RWPE1 (cell line): ENCODE measurements at regions not wholly inside any gene's neighbourhood (a gene's known extent, or its start where the extent isn't known, plus 50 kb on each side); places are given as distances from the start of the nearest gene placed in this dataset.

ENCODE experiments used
- CTCF ChIA-PET: fragments of 350-600 bp; sonication (Branson Sonifier 250); formaldehyde crosslinking; extraction: SDS; loops from one replicate; lab custom pipeline; 2021; lab: Yijun Ruan, JAX
- POLR2A ChIA-PET: fragments of 400-600 bp; formaldehyde crosslinking; extraction: SDS; loops from one replicate; lab custom pipeline; 2020; ENCODE audit warnings: antibody characterized with exemption; ENCODE audit not compliant: low non-redundant PET; lab: Yijun Ruan, JAX
- DNase-seq: peaks from one replicate; pipeline ENCODE4 v3.0.0; 2012; ENCODE audit warnings: low spot score
- H3K27ac ChIP-seq: fragments of 450-650 bp; 2 replicates; pipeline ENCODE4 v1.5.1; 2017
- TF ChIP-seq, protein P1 (sequence below): fragments of 450-650 bp; conservative IDR thresholded peaks from 2 replicates; pipeline ENCODE4 v1.5.1; 2017; ENCODE audit warnings: low read depth, mild to moderate bottlenecking

DNA sequence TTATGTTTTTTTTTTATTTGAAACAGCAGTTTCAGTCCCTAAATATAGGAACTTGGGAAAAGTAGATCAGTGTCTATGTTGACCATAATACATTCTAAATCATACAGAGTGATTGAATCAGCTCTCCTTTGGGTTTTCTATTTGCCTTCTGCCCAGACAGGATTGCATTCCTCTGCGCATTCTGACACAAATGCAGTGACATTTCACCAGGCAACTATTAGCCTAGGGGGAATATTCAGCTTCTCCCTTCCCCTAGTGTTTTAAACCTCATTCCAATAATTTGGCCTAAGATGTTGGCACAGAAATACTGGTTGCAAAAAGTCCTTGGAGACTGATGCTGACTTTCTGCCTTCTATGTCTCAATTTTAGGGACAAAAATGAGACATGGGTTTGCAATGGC, 172.8 kb downstream of the PTGER3 start:
- no peak for DNase-seq
- H3K27ac ChIP-seq, result no peak overlapping the region
- ChIA-PET POLR2A (no interaction called here), CTCF (no interaction called here)
- TF ChIP-seq, protein P1, sequence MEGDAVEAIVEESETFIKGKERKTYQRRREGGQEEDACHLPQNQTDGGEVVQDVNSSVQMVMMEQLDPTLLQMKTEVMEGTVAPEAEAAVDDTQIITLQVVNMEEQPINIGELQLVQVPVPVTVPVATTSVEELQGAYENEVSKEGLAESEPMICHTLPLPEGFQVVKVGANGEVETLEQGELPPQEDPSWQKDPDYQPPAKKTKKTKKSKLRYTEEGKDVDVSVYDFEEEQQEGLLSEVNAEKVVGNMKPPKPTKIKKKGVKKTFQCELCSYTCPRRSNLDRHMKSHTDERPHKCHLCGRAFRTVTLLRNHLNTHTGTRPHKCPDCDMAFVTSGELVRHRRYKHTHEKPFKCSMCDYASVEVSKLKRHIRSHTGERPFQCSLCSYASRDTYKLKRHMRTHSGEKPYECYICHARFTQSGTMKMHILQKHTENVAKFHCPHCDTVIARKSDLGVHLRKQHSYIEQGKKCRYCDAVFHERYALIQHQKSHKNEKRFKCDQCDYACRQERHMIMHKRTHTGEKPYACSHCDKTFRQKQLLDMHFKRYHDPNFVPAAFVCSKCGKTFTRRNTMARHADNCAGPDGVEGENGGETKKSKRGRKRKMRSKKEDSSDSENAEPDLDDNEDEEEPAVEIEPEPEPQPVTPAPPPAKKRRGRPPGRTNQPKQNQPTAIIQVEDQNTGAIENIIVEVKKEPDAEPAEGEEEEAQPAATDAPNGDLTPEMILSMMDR, result no peak

DNA sequence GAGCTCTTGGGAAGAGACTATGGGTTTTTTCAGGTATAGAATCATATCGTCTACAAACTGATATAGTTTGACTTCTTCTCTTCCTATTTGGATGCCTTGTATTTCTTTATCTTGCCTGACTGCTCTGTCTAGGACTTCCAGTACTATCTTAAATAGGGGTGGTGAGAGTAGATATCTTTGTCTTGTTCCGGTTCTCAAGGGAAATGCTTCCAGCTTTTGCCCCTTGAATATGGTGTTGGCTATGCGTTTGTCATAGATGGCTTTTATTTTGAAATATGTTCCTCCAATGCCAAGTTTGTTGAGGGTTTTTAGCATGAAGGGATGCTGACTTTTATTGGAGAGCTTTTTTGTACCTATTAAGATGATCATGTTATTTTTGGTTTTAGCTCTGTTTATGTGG, 170.3 kb downstream of the PTGER3 start:
- TF ChIP-seq, protein P1, result no peak
- ChIA-PET CTCF (no interaction called here), POLR2A (no interaction called here)
- H3K27ac ChIP-seq, result no peak overlapping the region
- DNase-seq, result no peak

DNA sequence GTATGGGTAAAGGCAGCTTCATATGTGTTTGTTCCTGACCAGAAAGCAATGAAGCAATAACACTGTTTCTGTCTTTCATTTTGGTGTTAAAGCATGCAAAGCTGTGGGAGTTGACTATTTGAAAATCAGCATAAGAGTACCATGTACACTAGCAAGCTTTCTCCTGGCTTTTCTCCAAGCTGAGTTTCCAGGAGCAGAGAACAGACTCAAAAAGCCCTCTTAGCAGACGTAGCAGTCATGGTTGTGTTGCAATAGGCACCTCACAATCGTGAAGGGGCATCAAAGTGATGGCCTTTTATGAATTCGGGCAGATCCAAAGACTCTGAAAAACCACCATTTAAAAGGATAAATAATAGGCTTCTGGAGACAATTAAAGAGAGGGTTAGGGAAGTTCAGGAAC, 159.7 kb downstream of the PTGER3 start:
- H3K27ac ChIP-seq, result no peak overlapping the region
- TF ChIP-seq, protein P1, result no peak
- ChIA-PET CTCF (no interaction called here), POLR2A (no interaction called here)
- DNase-seq, result no peak

DNA sequence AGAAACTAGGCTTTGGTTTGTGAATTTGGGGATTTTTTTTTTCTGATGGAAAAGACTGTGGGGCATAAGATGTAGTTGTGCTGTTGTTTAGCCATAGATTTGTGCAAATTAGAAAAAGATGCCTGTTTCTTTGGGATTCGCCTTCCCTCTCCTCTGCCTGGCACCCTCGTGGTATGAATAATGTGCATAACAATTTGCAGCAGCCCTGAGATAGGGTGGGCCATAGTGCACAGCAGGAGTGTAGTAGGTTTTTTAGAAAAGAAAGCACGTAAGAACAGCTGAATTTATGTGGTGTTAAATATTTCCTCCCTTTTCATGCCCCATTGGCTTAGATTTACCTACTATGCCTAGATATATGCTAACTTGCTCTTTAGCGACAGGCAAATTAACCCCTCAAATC, 158.9 kb downstream of the PTGER3 start:
- TF ChIP-seq, protein P1, result no peak
- DNase-seq, result no peak
- H3K27ac ChIP-seq, result no peak overlapping the region
- POLR2A ChIA-PET, result no interaction called here
- CTCF ChIA-PET, result interaction anchor here (0.7 kb wide), 1 partner anchor 103 kb away, joined by 3 read pairs; no protein-coding TSS in a partner anchor

DNA sequence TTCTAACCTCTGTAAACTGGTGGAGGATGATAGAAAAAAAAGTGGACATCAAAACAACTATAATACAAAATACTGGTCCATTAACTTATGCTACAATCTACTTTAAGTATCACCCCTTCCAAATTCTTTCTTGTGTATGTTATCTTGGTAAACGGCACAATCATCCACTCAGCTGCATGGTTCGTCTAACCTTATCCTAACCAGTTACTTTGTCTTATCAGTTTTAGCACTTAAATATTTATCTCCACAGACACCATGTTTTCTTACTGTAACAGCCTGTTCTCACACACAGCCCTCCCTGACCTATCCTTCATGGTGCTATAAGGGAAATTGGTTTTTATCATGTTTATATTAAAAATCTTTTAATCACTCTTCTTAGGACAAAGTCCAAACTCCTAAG, 157.2 kb downstream of the PTGER3 start:
- no peak overlapping the region for H3K27ac ChIP-seq
- TF ChIP-seq, protein P1, result no peak
- CTCF ChIA-PET, result interaction anchor here (0.7 kb wide), 1 partner anchor 29 kb away, joined by 4 read pairs; no protein-coding TSS in a partner anchor
- DNase-seq, result no peak
- POLR2A ChIA-PET, result no interaction called here

GRCh38 chr1:70891051-70891843, 156.4 kb downstream of the PTGER3 start:
- CTCF ChIA-PET, result no interaction called here
- TF ChIP-seq, protein P1, result no peak
- H3K27ac ChIP-seq, result no peak overlapping the region
- no peak for DNase-seq
- POLR2A ChIA-PET, result no interaction called here
